D721Med (cell line): ENCODE measurements at regions not wholly inside any gene's neighbourhood (a gene's known extent, or its start where the extent isn't known, plus 50 kb on each side); places are given as distances from the start of the nearest gene placed in this dataset.

Source experiments
- DNase-seq: peaks from one replicate; pipeline ENCODE4 v3.0.0; 2011; ENCODE audit warnings: low spot score; ENCODE audit not compliant: insufficient read length
- FAIRE-seq: peaks from 2 replicates; lab custom pipeline; 2011; peaks lifted over from hg19 to GRCh38; lab: Jason Lieb, UNC
- CTCF ChIP-seq: IDR thresholded peaks from 2 replicates; pipeline ENCODE4 v1.5.1; 2012; ENCODE audit warnings: mild to moderate bottlenecking, control low read depth; ENCODE audit not compliant: insufficient read depth; ENCODE audit errors: missing control alignments

GRCh38 chr15:53453253-53454105, 306.0 kb downstream of the WDR72 start:
- no peak for TF ChIP-seq CTCF
- no peak for FAIRE-seq
- no peak for DNase-seq

GRCh38 chr15:53448232-53449015, 311.0 kb downstream of the WDR72 start:
- no peak for FAIRE-seq
- TF ChIP-seq CTCF: no peak
- DNase-seq: no peak

- FAIRE-seq: no peak
- no peak for TF ChIP-seq CTCF
- DNase-seq: no peak
Measured at GRCh38 chr15:53447742-53448141, 311.7 kb downstream of the WDR72 start.

GRCh38 chr15:53447053-53447574, 312.3 kb downstream of the WDR72 start:
- DNase-seq: no peak
- TF ChIP-seq CTCF: no peak
- FAIRE-seq: no peak

GRCh38 chr15:53446376-53446775, 313.1 kb downstream of the WDR72 start:
- FAIRE-seq (no peak), DNase-seq (no peak)
- TF ChIP-seq CTCF: no peak

GRCh38 chr15:53445531-53445930, 313.9 kb downstream of the WDR72 start:
- no peak for TF ChIP-seq CTCF

More at GRCh38 chr15:53445531-53445930, 313.9 kb downstream of the WDR72 start:
- no peak for FAIRE-seq
- no peak for DNase-seq
